Fibroblast of skin of abdomen (primary cell): ENCODE measurements at regions not wholly inside any gene's neighbourhood (a gene's known extent, or its start where the extent isn't known, plus 50 kb on each side); places are given as distances from the start of the nearest gene placed in this dataset.

Experiments
- DNase-seq: peaks from one replicate; pipeline ENCODE4 v3.0.0-alpha.2; 2013

DNA sequence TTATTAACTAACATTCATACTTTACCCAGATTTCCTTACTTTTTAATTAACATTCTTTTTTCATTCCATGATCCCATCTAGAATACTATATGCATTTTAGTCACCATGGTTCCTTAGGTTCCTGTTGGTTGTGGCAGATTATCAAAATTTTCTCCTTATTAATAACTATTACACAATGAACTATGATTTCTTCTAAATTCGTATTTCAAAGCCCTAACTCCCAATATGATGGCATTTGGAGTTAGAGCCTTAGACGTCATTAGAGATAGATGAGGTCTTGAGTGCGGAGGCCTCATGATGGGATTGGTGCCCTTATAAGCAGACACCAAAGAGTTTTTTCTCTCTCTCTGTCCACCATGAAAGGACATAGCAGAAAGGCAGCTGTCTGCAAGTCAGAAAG, 485.4 kb downstream of the TLR4 start:
- DNase-seq: no peak

DNA sequence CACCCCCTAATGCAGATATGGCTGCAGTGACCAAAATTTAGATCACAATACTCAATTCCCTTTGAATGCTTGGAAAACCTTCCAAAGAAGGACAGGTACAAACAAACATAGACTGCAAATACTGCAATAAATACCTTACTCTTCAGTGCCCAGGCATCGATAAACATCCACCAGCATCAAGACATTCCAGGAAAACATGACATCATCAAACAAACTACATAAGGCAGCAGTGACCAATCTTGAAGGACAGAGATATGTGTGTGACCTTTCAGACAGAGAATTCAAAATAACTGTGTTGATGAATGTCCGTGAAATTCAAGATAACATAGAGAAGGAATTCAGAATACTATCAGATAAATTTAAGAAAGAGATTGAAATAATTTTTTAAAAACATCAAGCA, 488.6 kb downstream of the TLR4 start:
- DNase-seq: no peak

DNA sequence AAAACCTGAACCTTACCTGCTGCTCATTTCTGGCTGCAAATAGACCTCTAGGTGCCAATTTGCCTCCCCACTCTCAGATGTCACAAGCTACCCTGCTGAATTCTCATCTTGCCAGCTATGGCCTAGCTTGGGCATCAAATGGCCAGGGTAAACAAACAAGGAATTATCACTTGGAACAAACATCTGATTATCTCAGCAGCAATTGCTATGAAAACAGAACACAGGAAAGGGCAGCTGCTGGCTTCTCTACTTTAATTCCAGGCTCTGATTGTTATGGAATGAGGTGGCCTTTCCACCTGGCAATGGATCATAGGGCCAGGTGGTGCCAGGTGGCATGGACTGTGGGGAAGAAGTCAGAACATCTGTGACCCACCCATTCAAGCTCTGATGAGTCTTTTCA, 505.1 kb downstream of the TLR4 start:
- no peak for DNase-seq

DNA sequence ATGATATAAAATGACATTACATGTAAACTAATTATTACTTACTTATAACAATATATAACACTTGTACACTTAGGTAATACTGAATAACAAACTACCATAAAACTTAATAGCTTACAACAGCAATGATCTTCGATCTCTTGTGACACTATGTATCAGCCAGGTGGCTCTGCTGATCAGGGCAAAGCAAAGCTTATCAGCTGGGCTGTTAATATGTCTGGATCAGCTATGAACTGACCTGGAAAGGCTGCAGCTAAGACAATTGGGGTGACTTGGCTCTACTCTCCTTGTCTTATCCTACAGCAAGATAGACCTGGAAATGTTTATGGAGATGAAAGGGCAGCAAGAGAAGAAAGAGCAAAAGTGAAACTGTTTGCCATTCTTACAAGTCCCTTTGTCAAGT, 511.3 kb downstream of the TLR4 start:
- no peak for DNase-seq

DNA sequence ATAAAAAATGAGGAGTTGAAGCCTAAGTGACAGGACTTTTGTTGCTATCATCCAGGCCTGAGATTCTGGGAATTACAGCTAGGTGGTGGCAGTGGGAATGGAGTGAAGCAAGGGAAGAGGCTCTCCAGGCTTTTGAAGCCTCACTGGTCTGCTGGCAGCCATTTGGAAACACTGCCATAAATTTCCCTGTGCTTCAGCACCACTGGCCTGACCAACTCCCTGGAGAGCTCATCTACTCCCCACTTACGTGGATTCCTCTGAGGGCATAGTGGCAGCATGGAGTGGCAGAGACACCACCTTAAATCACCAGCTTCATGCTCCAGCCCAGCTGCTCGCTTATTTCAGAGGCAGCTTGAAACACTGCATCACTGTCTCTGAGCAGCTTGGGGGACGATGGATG, 518.2 kb downstream of the TLR4 start:
- DNase-seq: no peak

DNA sequence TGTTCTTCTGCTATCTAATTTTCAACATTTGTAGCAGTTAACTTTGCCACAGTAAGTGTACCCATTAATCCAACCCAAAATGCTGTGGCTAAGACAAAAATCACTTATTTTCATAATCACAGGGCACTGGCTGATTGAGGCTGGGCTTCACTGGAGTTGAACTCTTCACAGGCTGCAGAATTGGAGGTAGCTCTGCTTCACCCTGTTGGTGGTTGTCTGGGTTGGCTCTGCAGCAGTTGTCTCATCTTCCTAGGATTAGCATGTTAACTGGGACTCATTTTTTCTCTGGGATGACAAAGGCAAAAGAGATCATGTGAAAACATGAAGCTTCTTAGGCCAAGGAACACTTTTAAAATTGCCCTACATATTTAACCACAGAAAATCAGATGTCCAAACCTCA, 518.9 kb downstream of the TLR4 start:
- no peak for DNase-seq

DNA sequence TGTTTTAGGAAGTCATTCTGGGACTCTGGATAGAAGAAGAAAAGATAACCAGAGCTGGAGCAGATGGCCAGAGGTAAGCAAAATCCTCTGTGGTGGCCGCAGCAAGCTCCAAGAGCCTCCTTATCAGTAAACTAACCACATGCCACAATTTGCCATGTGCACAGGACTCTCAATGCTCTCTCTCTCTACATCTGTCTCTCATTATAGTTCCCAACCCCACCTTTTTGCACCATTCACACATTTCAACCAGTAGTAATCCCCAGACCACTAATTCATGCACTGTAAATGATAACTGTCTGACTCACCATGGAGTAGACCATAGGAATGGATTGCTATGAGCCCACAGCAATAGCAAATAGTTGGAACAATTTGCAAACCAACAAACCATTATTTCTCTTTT, 526.1 kb downstream of the TLR4 start:
- DNase-seq: peak; percentile 31

DNA sequence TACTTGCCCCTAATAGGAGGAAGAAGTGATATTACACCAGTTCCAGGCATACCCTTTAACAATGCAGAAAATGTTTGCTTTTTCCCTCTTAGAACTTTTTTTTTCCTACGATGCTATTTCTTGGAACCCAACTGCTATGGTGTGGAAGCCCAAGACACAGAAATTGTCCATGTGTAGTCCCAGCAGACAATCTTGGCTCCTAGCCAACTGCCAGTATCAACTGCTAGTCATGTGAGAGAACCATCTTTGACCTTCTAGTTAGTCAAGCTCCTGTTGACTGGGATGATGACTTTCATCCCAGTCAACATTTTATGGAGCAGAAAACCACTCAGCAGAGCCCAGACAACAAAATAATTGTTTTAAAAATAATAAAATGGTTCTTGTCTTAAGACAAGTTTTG, 532.4 kb downstream of the TLR4 start:
- no peak for DNase-seq

DNA sequence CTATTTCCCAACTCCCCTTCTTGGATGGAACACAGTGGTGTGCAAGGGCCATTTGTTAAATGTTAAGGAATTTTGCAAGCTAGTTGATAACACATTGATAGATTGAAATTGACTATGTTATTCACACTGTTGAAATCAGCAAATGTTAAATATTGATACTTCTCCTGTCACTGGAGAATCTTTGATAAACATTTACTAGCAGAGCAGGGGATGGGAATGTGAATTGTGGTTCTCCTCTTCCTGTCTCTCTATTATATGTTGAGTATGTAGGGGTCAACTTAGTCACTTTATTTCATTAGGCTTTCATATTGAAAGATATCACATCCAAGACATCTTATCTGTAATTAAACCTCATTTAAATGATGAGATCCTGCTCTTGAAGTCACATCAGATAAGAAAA, 533.9 kb downstream of the TLR4 start:
- no peak for DNase-seq

DNA sequence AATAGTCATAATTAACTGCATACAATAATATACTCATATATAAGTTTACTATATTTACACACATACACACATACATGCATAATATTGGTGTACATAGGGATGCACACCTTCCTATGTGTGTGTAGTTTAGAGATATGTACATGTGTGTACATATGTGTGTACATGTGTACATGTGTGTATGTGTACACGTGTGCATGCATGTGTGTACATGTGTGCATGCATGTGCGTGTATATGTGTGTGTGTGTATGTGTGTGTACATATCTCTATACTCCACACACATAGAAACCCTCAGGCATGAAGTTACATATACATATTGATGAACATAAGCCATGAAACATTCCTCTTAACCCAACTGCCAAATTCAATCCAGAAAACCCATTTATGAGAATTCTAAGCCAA, 547.8 kb downstream of the TLR4 start:
- DNase-seq: no peak

DNA sequence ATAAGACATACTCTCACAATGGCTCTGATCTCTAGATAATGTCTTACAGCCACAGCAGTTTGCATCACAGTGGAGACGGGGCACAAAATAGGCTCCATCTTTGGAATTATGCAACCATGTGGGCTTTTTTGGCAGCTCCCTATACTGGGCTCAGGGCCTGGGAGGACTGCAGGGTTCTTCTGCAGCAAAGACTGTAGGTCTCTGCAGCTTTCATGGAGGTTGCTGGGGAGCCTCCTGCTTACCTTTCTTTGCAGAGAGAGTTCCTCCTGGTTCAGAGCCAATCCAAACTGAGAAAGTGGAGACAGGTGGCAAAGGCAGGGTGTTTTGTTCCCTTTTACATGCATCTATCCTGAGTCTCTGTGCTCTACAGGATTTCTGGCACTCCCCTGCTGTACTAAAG, 558.0 kb downstream of the TLR4 start:
- DNase-seq: no peak

DNA sequence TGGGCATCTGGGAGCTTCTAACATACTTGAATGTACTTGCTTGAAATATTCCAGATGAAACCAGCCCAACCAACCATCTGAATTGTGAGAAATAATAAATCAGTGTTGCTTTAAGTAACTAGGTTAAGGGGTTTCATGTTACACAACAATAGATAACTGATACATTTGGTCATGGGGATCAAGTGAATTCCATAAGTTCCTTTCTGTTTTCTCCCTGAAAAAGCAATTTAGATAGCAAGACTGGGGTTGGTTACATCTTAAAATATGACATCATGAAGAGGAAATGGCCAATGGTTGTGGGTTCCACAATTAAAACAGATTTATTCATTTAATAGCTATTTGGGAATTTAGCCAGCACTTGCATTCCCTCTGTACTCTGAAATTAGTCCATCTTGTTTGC, 559.7 kb downstream of the TLR4 start:
- DNase-seq: no peak

DNA sequence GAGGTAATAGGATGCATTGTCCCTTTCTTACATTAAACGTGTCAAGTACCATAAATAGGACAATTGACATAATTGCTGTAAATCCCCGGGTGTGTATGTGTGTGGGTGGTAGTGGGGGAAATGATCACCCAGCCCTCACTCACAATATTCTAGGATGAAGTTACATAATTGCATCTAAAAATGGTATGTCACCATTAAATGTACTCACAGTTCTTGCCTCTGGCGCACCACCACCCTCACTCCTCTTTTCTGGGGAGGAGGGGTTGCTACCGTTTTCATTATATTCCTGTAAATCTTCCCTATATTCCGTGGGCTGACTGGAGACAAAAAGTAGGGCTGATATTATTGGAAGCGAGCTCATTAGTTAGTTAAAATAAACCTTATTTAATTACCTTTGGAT, 563.8 kb downstream of the TLR4 start:
- no peak for DNase-seq

DNA sequence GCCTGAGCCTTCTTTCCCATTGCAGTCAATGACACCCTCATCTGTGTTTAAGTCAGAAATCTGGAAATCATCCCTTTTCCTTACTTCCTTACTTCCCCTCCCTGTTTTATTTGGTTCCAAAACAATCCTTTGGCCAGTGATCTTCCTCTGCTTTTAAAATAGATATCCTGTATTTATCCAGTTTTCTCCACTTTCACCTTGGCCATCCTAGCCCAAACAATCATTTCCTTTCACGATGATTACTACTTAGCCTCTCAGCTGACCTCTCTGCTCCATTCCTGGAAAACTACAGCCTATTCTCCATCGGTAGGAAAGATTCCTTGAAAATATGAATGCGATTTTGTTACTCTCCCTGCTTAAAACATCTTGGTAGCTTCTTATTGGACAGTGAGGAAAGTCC, 565.4 kb downstream of the TLR4 start:
- DNase-seq: no peak

DNA sequence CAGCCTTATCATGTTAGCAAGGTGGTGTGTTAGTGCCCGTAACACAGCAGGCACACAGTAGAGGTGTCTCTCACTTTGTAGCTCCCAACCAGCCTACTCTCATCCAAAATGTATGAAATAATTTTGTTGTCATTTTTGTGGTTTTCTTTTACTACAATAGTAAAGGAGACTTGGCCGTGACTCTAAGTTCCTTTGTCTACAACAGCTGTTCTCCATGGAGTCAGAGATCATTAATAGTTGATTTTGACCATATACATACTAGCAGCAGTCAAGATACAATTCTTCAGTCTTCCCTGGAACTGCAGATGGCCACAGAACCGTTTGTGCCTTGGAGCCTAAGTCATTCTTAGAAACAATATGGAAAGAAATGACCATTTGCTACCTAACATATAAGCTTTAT, 567.1 kb downstream of the TLR4 start:
- no peak for DNase-seq

DNA sequence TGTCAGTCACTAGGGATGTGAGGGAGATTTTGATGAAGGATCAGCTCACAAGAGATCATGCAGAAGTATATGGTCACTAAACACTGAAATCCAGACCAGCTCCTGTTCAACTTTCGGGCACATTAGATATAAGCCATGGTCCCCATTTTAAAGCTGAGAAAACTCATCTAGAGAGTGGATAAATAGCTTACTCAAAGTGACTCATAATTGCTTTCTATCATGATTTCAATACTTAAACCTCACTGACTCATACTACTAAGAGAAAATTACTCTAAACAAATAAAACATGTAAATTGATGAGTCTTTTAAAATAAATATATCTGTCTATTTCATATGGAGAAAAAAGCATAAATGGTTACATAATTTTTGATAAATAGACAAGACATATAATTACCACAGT, 567.7 kb downstream of the TLR4 start:
- no peak for DNase-seq

DNA sequence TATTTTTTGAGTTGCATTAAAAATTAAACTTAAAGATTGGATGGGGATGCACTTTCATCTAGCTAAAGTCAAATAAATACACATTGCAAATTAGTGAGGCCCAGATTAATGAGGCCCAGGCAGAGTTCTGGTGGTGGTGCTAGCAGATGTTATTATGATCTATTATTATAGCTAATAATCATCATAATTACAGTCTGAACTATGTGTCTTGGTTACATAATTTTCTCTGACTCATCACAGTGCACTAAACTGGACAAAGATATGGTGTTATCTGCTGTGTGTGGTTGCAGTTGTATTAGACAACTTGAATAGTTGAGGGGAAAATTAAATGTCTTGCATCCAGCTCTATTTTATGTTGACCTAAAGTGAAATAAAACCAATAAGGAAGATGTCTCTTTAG, 568.8 kb downstream of the TLR4 start:
- DNase-seq: no peak

DNA sequence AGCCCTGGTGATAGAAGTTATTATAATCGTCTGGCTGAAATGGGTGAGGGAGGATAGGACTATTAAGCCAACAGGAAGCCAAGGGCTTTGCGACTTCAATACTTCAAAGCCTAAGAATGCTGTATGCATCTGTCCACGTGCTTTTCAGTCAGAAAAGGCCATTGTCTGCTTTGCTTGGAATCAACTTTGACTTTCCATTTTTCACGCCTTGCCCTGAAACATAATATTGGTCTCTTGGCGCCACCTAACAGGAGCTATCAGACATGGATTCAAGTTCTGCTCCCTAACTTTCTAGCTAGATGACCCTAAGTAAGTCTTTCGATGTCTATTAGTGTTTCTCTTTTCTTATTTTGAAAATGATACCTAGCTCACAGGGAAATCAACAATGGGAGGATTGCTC, 572.6 kb downstream of the TLR4 start:
- DNase-seq: no peak

DNA sequence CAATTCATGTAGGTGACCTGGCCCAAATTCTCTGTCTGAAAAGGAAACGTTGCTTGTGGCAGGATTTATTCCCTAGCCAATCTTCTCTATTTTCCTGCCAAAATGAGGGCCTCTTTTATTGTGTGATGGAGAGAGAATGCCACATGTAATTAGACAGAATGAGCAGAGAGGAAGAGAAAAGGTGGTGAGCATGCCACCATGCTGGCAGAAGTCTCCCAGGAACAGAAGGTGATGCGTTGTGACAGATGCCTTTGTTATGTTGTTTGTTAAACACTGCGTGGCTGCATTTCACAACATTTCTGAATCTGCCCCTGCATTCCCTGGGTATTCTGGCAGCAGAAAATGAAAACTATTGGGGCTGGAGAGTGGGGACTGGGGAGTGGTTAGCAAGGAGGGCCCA, 577.6 kb downstream of the TLR4 start:
- no peak for DNase-seq

DNA sequence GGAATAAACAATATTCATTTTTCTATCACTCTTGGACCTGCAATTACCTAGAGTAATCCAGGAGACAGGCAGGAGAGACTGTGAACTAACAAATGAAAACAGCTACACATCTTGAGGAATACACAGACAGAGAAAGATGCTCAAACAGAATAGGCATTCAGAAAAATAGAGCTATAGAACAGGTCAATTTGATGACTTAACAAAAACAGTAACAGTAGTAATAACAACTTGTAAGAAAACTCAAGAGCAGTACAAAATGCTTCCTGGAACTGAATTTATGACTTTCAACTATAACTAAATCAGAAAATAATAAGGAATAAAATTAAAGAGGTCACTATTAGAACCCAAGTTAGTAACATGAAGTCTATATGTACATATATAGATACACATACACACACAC, 579.3 kb downstream of the TLR4 start:
- no peak for DNase-seq

DNA sequence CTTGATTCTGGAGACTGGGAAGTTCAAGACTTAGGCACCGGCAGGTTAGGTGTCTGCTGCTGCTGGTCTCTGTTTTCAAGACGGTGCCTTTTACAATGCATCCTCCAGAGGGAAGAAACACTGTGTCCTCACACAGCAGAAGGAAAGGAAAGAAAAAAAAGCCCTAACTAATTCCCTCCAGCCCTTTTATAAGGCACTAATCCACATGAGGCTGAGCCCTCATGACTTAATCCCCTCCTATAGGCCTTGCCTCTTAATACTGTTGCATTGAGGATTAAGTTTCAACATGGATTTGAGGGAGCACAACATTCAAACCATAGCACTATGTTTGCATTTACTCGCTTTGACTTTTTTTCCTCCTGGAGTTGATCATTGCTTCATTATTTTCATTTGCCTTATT, 585.9 kb downstream of the TLR4 start:
- DNase-seq: no peak

DNA sequence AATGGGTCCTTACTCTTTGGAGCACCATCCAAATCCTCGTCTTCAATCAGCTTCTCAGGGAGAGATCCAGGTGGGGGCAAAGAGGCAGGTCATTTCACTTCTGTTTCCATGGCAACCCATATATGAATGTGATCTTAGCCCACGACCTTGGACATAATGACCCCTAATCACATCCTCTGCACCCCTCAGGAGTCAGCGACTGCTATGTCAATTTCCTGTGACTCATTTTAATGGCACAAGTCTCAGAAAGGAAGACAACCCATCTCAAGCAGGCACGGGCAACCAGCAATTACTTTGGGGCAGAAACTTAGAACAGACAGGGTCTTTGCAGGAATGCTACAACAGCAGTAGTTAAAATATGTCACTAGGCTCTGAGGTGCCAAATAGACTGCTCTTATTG, 591.2 kb downstream of the TLR4 start:
- DNase-seq: no peak

DNA sequence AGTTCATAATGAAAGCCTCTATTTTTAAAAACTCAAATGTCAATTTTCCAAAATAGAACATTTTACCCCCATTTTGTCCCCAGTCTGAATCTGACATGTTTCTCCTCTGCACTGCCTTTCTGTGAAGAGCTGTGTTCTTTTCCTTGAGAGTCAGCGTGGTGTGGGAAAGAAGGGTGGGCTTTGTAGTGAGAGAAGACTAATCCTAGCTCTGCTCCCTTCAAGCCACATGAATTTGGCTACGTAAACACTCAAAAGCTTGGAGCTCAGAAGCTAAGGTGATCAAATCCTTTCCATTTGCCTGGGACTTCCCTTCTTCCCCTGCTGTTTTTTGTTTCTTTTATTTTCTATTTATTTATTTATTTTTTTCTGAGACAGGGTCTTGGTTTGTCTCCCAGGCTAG, 598.5 kb downstream of the TLR4 start:
- DNase-seq: no peak

DNA sequence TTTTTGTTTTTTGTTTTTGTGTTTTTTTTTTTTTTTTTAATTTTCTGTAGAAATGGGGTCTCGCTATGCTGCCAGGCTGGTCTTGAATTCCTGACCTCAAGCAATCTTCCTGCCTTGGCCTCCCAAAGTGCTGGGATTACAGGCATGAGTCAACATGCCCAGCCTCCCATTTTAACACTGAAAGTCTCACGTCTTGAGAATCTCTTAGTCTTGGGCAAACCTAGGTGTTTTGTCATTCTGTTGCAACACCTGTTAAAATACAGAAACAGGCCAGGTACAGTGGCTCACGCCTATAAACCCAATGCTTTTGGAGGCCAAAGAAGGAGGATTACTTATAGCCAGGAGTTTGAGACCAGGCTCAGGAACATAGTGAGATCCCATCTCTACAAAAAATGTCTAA, 599.0 kb downstream of the TLR4 start:
- no peak for DNase-seq

DNA sequence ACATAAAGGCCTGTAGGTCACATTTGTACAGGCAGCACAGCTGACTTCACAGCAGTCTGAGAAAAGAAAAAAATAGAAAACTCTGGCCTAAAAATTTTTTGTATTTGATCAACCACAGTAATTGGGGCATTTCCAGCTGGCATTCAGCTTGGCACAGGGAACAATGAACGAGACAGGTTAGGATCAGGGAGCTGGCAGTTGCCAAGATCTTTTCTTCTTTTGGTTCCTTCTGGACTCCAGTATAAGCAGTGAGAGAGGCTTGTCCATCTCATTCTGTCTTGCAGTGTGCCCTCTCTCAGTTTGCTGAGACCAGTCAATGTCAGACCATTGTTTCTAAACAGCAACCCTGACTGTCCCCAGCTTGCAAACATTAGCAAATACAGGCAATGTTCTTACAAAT, 601.1 kb downstream of the TLR4 start:
- DNase-seq: no peak

DNA sequence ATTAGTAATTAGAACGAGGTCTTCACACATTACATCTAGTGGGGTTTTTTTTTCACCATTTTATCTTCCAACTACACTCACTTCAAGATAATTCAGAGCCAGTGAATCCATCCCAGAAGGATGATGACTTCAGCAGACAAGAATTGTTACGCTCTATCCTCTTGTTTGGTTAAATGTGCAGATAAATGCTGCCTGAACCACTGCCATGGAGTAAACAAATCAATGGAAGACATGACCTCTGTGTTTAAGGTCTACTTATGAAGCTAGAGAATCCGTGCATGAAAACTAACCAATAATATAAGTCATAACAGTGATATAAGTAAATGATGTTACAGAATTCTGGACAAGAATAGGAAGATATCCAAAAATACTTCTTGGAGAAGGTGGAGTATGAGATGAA, 602.6 kb downstream of the TLR4 start:
- DNase-seq: no peak
